ENCODE measurements at regions not wholly inside any gene's neighbourhood (a gene's known extent, or its start where the extent isn't known, plus 50 kb on each side); places are given as distances from the start of the nearest gene placed in this dataset.

DNA sequence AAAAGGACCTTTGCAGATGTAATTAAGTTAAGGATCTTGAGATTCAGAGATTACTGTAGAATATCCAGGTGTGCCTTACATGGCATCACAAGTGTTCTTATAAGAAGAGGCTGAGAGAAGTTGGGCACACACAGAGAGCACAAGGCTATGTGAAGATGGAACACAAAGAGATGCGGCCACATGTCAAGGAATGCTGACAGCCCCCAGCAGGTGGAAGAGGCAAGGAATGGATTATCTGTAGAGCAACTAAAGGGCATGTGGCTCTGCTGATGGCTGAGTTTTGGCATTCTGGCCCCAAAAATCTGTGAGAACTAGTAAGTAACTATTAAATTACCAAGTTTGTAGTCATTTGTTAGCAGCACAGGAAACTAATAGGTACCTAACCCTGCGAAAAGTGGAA, 640.7 kb upstream of the PCDH15 start:
- no peak for DNase-seq (ENCODE audit: extremely low spot score)
- TF ChIP-seq HDGF (IDR thresholded peaks at IDR 0.05; ENCODE audit: borderline replicate concordance) (no peak), BHLHE40 (IDR thresholded peaks at IDR 0.05; ENCODE audit: borderline replicate concordance) (no peak), L3MBTL2 (conservative IDR thresholded peaks at IDR 0.05) (no peak), CTBP1 (IDR thresholded peaks at IDR 0.05; ENCODE audit: borderline replicate concordance) (no peak), SP1 (IDR thresholded peaks at IDR 0.05) (no peak), ELF4 (IDR thresholded peaks at IDR 0.05) (no peak), FOXM1 (IDR thresholded peaks at IDR 0.05; ENCODE audit: borderline replicate concordance) (no peak), LEF1 (IDR thresholded peaks at IDR 0.05; ENCODE audit: borderline replicate concordance) (no peak), FOXA1 (IDR thresholded peaks at IDR 0.05) (no peak), TARDBP (IDR thresholded peaks at IDR 0.05) (no peak), ARNT (IDR thresholded peaks at IDR 0.05) (no peak)
- TF ChIP-seq, protein P1, sequence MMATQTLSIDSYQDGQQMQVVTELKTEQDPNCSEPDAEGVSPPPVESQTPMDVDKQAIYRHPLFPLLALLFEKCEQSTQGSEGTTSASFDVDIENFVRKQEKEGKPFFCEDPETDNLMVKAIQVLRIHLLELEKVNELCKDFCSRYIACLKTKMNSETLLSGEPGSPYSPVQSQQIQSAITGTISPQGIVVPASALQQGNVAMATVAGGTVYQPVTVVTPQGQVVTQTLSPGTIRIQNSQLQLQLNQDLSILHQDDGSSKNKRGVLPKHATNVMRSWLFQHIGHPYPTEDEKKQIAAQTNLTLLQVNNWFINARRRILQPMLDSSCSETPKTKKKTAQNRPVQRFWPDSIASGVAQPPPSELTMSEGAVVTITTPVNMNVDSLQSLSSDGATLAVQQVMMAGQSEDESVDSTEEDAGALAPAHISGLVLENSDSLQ (IDR thresholded peaks at IDR 0.05), result no peak
- ChIA-PET POLR2A (no interaction called here), CTCF (no interaction called here)

DNA sequence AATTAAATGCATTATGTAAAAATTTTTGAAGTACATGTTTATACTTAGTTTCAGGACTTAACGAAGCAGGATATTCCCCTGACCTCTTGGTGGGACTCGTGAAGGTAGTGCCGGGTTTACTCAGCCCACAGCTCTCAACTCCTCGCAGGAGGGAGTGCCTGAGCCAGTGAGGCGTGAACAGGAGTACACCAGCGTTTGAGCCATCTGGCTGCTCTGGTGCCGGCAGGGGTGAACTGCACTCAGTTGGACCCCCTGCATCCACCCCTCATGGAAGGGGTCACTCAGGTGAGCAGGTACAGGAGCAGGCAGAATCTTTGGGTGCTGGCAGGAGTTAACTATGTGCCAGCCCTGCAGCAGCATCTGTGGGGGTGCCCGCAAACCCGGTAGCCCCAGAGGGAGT, 625.1 kb upstream of the PCDH15 start:
- TF ChIP-seq FOXK2 (IDR thresholded peaks at IDR 0.05), result no peak
- TF ChIP-seq TARDBP (IDR thresholded peaks at IDR 0.05), result no peak
- TF ChIP-seq SUZ12 (IDR thresholded peaks at IDR 0.05), result no peak
- TF ChIP-seq SP1 (IDR thresholded peaks at IDR 0.05), result no peak
- TF ChIP-seq ARNT (IDR thresholded peaks at IDR 0.05), result no peak
- no peak for TF ChIP-seq LEF1 (IDR thresholded peaks at IDR 0.05; ENCODE audit: borderline replicate concordance)
- TF ChIP-seq L3MBTL2 (conservative IDR thresholded peaks at IDR 0.05), result no peak
- no peak for TF ChIP-seq CTBP1 (IDR thresholded peaks at IDR 0.05; ENCODE audit: borderline replicate concordance)
- TF ChIP-seq ELF4 (IDR thresholded peaks at IDR 0.05), result no peak
- TF ChIP-seq, protein P1 (IDR thresholded peaks at IDR 0.05), result no peak
- DNase-seq (ENCODE audit: extremely low spot score), result no peak
- ChIA-PET CTCF (no interaction called here), POLR2A (no interaction called here)

DNA sequence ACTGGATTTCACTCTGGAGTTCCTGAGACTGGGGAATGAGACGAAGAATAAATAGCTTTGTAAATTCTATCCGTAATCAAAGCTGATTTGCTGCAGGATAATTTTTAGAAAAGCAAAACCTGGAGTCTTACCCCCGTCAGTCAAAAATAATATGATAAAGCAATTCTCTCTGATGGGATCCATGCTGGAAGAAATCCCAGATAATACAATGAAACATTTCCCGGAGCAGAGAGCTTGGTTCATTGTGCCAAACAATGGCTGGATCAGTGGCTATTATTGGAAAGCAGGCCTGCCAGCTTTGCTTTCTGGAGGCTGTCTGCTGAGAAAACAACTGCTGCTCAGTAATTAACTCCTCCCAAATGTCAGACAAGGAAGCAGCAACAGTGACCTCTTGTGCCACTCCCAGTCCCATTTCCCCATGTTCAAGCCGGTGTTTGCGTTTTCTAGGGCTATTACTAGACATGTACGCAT, 609.4 kb upstream of the PCDH15 start:
- POLR2A ChIA-PET, result no interaction called here
- peak; percentile 38 for DNase-seq (ENCODE audit: extremely low spot score)
- CTCF ChIA-PET, result interaction anchor here (0.6 to 0.7 kb wide), 2 partner anchors 63 to 362 kb away, joined by 3 read pairs; no protein-coding TSS in a partner anchor
- no peak for TF ChIP-seq LEF1 (IDR thresholded peaks at IDR 0.05; ENCODE audit: borderline replicate concordance)
- no peak for TF ChIP-seq HDGF (IDR thresholded peaks at IDR 0.05; ENCODE audit: borderline replicate concordance)
- no peak for TF ChIP-seq FOXA1 (IDR thresholded peaks at IDR 0.05)

DNA sequence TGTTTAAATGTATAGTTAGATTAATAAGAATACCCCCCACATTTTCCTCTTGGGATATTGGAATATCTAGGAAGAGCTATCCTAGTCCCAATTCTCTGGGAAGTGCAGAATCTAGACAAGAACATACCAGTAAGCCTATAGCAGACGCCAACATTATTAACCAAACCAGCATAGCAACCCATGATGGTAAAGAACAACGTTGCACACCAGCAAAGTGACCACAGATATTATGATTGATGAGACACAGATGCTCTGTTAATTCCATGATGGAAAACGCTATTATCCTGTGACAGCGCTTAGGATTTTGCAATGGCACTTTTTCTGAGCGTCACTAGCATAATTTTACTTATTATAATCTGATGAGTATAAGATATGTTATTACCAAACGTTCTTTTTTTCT, 603.1 kb upstream of the PCDH15 start:
- ChIA-PET CTCF (no interaction called here), POLR2A (no interaction called here)
- TF ChIP-seq, protein P1 (IDR thresholded peaks at IDR 0.05), result no peak
- no peak for TF ChIP-seq BHLHE40 (IDR thresholded peaks at IDR 0.05; ENCODE audit: borderline replicate concordance)
- TF ChIP-seq HDGF (IDR thresholded peaks at IDR 0.05; ENCODE audit: borderline replicate concordance), result no peak
- TF ChIP-seq SP1 (IDR thresholded peaks at IDR 0.05), result no peak
- TF ChIP-seq LEF1 (IDR thresholded peaks at IDR 0.05; ENCODE audit: borderline replicate concordance), result no peak
- no peak for TF ChIP-seq SUZ12 (IDR thresholded peaks at IDR 0.05)
- TF ChIP-seq TARDBP (IDR thresholded peaks at IDR 0.05), result no peak
- TF ChIP-seq CTBP1 (IDR thresholded peaks at IDR 0.05; ENCODE audit: borderline replicate concordance), result no peak
- TF ChIP-seq FOXA1 (IDR thresholded peaks at IDR 0.05), result no peak
- no peak for TF ChIP-seq ELF4 (IDR thresholded peaks at IDR 0.05)
- TF ChIP-seq ZNF384 (IDR thresholded peaks at IDR 0.05), result no peak
- no peak for TF ChIP-seq L3MBTL2 (conservative IDR thresholded peaks at IDR 0.05)
- TF ChIP-seq NFRKB (IDR thresholded peaks at IDR 0.05), result no peak
- no peak for TF ChIP-seq ARNT (IDR thresholded peaks at IDR 0.05)
- no peak for TF ChIP-seq FOXK2 (IDR thresholded peaks at IDR 0.05)
- no peak for TF ChIP-seq FOXM1 (IDR thresholded peaks at IDR 0.05; ENCODE audit: borderline replicate concordance)
- no peak for DNase-seq (ENCODE audit: extremely low spot score)

DNA sequence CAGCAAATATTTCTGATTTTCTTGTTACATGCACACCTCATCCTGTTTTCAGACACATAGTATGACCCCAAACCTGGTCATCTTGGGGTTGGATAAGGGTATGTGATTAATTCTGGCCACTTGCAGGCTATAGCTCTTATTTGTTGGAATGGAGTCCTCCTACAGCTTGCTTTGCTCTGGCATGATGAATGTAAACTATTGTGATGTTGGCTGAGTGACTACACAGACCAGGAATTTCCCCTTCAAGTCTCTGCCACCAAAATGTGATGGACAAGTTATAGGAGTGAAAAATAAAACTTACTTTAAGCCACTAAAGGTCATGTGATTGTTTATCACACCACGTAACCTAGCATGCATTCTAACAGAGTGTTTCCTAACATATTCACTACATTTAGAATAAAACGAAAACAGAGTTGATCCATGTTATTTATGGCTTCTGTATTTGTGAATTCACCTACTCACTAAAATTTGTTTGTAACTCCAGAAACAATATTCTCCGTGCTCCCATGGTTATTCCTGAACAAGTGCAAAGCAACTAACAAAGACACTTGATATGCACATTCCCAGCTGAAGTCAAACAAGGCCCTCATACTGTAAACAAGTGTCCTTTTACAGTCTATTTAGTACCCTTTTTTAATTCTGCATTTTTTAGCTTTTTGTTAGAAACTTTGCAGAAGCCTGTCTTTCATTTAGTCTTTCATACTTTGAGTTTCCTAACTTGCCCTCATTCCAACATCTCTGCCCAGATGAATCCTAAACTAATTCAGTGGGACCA, 599.2 kb upstream of the PCDH15 start:
- TF ChIP-seq SUZ12 (IDR thresholded peaks at IDR 0.05), result no peak
- TF ChIP-seq BHLHE40 (IDR thresholded peaks at IDR 0.05; ENCODE audit: borderline replicate concordance), result no peak
- TF ChIP-seq FOXM1 (IDR thresholded peaks at IDR 0.05; ENCODE audit: borderline replicate concordance), result no peak
- no peak for TF ChIP-seq SP1 (IDR thresholded peaks at IDR 0.05)
- no peak for TF ChIP-seq TARDBP (IDR thresholded peaks at IDR 0.05)
- TF ChIP-seq NFRKB (IDR thresholded peaks at IDR 0.05), result no peak
- TF ChIP-seq, protein P1 (IDR thresholded peaks at IDR 0.05), result no peak
- no peak for TF ChIP-seq FOXK2 (IDR thresholded peaks at IDR 0.05)
- no peak for TF ChIP-seq L3MBTL2 (conservative IDR thresholded peaks at IDR 0.05)
- TF ChIP-seq FOXA1 (IDR thresholded peaks at IDR 0.05), result no peak
- TF ChIP-seq ZNF384 (IDR thresholded peaks at IDR 0.05), result no peak
- no peak for TF ChIP-seq HDGF (IDR thresholded peaks at IDR 0.05; ENCODE audit: borderline replicate concordance)
- TF ChIP-seq CTBP1 (IDR thresholded peaks at IDR 0.05; ENCODE audit: borderline replicate concordance), result no peak
- no peak for TF ChIP-seq LEF1 (IDR thresholded peaks at IDR 0.05; ENCODE audit: borderline replicate concordance)
- TF ChIP-seq ARNT (IDR thresholded peaks at IDR 0.05), result no peak
- no peak for TF ChIP-seq ELF4 (IDR thresholded peaks at IDR 0.05)
- POLR2A ChIA-PET, result no interaction called here
- CTCF ChIA-PET, result no interaction called here
- no peak for DNase-seq (ENCODE audit: extremely low spot score)
